Epidermal melanocyte (primary cell): ENCODE measurements at regions not wholly inside any gene's neighbourhood (a gene's known extent, or its start where the extent isn't known, plus 50 kb on each side); places are given as distances from the start of the nearest gene placed in this dataset.
"Not testable (repeated sequence)": the region's sequence is repeated elsewhere in the genome, so short reads cannot be mapped to it uniquely, and the experiment has no call there.

ENCODE experiments used
- DNase-seq: peaks from one replicate; pipeline ENCODE4 v3.0.0; 2011; ENCODE audit warnings: low spot score; ENCODE audit not compliant: insufficient read length

- DNase-seq = no peak
These were observed 1417.1 kb upstream of the ATXN8OS start for GRCh38 chr13:68690567-68690966.

- no peak for DNase-seq
These were observed 1431.0 kb upstream of the ATXN8OS start for GRCh38 chr13:68676513-68677115.

GRCh38 chr13:68675209-68675608, 1432.4 kb upstream of the ATXN8OS start:
- DNase-seq = no peak

- no peak for DNase-seq
These were observed 1437.7 kb upstream of the PCDH9 start for GRCh38 chr13:68667863-68668262.

GRCh38 chr13:68666774-68667397, 1436.8 kb upstream of the PCDH9 start:
- DNase-seq = no peak

GRCh38 chr13:68645814-68646213, 1415.7 kb upstream of the PCDH9 start:
- no peak for DNase-seq

GRCh38 chr13:68644611-68645010, 1414.5 kb upstream of the PCDH9 start:
- DNase-seq = no peak

- no peak for DNase-seq
These were observed 1406.6 kb upstream of the PCDH9 start for GRCh38 chr13:68636784-68637183.

GRCh38 chr13:68628994-68629393, 1398.9 kb upstream of the PCDH9 start:
- DNase-seq = no peak

GRCh38 chr13:68627379-68627778, 1397.2 kb upstream of the PCDH9 start:
- no peak for DNase-seq

GRCh38 chr13:68616600-68617222, 1386.6 kb upstream of the PCDH9 start:
- no peak for DNase-seq

- DNase-seq = no peak
These were observed 1379.5 kb upstream of the PCDH9 start for GRCh38 chr13:68609661-68610060.

GRCh38 chr13:68608147-68608546, 1378.0 kb upstream of the PCDH9 start:
- DNase-seq = no peak

- no peak for DNase-seq
These were observed 1367.5 kb upstream of the PCDH9 start for GRCh38 chr13:68597641-68598040.

GRCh38 chr13:68588623-68589022, 1358.5 kb upstream of the PCDH9 start:
- DNase-seq = no peak

- DNase-seq = no peak
These were observed 1354.6 kb upstream of the PCDH9 start for GRCh38 chr13:68584776-68585175.

- DNase-seq = no peak
These were observed 1343.9 kb upstream of the PCDH9 start for GRCh38 chr13:68574053-68574452.

- no peak for DNase-seq
These were observed 1321.8 kb upstream of the PCDH9 start for GRCh38 chr13:68551701-68552522.

- no peak for DNase-seq
These were observed 1320.2 kb upstream of the PCDH9 start for GRCh38 chr13:68550330-68550729.

- no peak for DNase-seq
These were observed 1310.1 kb upstream of the PCDH9 start for GRCh38 chr13:68540244-68540643.

- DNase-seq = no peak
These were observed 1305.2 kb upstream of the PCDH9 start for GRCh38 chr13:68535329-68535728.

- not testable (repeated sequence) for DNase-seq
These were observed 1297.0 kb upstream of the PCDH9 start for GRCh38 chr13:68527167-68527566.
